Stimulated activated CD4-positive, alpha-beta T cell treated with anti-CD3 and anti-CD28 coated beads, Interleukin-1b, Interleukin-23, amount 100 ng/mL, for 24 hours (primary cell): ENCODE measurements at regions not wholly inside any gene's neighbourhood (a gene's known extent, or its start where the extent isn't known, plus 50 kb on each side); places are given as distances from the start of the nearest gene placed in this dataset.

Experiments
- DNase-seq, 4 experiments: peaks; one replicate each; pipeline ENCODE4 v3.0.0-alpha.2; 2020; ENCODE audit warnings: low read depth in 4 of 4, low spot score in 1 of 4

DNA sequence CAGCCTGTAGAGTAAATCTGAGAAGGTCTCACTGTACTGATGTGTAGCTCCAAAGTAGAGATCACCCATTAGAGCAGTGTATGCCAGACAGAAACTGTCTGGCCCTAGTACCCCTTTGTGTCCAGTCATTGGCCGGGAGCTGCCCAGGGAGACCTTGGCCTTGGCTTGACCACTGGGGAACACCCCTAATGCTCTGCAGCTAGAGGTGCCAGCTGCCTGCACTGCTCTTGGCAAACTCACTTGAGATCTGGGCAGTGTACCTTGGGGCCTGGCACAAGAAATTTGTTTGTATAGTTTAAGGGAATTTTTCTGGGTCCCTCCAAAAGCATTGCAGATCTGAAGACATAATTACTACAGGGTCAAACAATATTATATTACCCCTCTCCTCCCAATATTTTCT lies 78.7 kb upstream of the MPHOSPH6 start:
- DNase-seq: no peak

DNA sequence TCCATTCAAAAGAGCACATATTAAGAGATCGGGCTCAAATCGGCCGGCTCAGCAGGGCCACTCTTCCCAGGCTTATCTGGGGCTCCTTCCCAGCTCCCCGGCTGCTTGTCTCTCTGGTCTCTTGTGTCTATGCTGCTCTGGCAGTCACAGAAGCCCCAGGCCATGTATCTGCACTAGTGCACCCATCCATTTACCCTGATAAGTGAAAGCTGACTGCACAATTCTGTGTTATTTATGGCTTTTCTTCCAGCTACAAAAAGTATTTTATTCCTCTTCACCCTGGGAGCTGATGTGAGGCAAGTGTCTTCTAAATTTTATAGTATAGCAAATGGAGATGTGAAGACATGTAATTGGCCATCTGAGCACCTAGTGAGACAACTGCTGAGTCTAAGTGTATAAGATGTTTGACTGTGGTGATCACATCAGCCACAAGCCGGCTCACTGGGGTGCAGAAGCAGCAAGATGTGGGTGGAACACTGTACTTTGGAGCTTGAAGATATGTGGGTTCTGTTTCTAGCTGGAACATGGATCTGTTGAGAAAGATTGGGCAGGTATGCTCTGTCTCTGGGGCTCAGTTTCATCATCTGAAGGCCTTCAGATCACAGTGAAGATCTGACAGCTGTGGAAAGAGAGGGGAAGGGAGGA lies 78.1 kb upstream of the MPHOSPH6 start:
- DNase-seq: no peak

DNA sequence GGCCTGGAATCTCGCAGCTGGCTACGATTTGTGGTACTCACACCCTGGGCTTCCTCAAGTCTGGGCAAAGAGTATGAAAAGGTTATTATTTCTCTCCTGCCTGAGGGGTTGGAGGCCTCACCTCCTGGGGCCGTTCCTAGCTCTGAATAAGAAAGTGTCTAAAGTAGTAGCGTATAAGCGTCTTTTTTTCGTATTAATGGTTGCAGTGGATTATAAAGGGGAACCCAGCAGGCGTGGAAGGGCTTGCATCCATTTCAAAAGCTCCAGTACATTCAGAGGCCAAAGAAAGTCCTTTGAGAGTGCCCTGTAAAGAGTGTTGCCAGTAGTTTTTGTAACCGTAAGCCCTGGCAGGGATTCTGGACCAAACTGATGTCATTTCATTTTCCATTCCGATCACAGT lies 72.2 kb upstream of the MPHOSPH6 start:
- DNase-seq: no peak

DNA sequence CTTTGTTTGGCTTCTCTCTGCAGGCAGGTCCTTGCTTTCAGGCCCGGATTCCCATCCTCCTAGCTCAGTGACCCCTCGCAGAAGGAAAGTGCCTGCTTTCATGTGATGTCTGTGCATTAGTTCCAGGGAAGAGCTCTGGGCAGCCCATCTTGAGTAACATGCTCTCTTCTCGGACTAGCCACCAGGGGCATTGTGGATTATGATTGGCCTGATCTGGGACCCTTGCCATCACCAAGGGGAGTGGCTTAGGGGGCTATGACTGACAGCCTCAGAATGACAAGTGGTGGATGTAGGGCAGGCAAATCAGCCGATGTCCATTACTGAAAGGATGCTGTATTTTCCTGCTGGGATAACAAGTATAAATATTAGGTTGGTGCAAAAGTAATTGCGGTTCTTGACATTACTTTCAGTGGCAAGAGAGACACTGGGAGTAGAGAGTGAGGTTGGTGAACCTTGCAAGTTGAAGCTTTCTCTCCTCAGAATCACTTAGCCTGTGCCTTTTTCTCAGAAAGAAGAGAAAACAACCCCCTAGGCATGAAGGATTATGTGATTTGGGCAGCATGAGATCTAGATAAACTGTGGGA lies 71.5 kb upstream of the MPHOSPH6 start:
- DNase-seq: no peak

DNA sequence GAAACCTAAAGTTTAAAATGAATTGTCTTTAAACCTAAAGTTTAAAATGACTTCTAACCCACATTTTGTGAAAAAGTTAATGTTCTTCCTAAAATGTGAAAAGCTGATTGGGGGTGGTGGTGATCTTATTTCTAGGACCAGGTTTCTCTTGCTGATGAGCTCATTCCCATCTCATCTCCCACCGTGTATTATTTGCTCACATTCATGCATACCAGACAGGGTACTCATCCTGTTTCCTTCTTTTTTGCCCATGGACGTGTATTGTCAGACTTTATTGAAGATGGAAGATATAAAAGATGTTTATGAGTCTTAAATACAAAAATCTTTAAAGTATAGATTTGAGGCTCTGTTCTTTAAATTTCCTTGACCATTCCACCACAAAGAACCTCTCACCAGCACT lies 70.1 kb upstream of the MPHOSPH6 start:
- no peak for DNase-seq

DNA sequence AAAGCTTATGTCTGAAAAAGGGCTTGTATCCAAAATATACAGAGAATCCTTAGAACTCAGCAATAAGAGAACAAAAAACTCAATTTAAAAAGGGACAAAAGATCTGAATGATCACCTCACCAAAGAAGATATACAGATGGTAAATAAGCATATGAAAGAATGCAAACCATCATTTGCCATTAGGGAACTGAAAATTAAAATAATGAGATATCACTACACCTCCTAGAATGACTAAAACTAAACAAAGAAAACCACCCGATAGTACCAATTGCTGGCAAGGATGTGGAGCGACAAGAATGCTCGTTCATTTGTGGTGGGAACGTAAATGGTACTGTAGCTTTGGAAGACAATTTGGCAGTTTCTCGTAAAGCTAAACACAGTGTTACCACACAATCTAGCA lies 66.9 kb upstream of the MPHOSPH6 start:
- no peak for DNase-seq

DNA sequence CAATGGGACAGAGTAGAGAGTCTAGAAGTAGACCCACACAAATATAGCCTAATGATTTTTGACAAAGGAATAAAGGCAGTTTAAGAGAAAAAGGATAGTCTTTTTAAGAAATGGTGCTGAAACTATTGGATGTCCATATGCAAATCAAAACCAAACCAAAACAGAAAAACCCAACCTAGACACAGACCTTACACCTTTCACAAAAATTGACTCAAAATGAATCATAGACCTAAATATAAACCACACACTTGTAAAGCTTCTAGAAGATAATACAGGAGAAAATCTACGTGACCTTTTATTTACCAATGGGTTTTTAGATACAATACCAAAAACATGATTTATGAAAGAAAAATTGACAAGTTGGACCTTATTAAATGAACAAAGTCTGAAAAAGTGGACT lies 66.4 kb upstream of the MPHOSPH6 start:
- no peak for DNase-seq

DNA sequence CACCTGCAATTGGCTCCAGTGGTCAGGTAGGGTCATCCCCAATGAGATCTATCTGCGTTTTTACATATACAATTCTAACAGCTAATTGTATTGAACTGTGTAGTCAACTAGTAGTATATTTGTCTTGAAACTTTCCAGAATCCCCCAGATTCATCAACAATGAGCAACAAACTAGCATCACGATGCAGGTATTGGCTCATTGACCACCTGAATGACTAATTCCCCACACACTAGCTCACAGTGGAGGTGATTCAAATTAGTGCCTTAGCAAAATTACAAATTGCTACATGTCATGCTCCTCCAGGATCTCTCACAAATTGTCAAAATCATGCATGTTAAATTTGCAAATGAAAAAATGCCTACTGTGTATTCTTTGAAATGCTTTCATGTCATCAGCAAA lies 62.8 kb upstream of the MPHOSPH6 start:
- DNase-seq: no peak

DNA sequence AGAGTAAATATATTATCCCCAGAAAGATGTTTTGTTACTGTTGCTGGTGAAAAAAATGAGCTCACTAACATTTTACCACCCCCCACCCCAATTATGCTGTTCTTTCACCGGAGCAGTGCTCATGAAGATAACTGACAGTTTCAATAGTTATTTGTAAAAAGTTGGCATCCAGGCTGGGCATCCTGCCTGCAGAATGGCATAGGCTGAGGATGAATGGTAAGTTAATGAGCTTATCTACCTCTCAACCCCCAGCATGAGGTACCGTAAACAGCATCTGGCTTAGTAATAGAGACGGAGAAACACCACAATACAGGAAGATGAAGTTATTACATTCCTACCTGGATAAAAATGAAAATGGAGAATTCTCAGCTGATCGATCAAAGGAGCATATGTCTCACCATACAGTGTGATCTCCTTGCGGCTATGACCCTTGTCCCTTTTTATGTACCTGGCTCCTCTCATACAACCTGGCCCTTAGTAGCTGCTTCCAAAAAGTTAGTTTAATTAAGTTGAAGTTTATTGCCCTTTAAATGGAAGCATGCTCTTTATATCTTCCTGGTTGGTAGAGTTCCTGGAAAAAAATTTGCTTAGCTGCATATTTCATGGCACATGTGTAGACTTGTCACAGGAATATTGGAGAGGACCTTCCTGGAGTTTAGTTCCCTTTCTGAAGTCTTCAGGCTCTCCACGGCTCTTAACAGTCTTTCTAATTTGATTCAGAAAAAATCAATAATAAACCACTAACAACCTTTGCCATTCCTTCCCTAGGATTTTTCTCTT lies 61.2 kb upstream of the MPHOSPH6 start:
- DNase-seq: no peak

DNA sequence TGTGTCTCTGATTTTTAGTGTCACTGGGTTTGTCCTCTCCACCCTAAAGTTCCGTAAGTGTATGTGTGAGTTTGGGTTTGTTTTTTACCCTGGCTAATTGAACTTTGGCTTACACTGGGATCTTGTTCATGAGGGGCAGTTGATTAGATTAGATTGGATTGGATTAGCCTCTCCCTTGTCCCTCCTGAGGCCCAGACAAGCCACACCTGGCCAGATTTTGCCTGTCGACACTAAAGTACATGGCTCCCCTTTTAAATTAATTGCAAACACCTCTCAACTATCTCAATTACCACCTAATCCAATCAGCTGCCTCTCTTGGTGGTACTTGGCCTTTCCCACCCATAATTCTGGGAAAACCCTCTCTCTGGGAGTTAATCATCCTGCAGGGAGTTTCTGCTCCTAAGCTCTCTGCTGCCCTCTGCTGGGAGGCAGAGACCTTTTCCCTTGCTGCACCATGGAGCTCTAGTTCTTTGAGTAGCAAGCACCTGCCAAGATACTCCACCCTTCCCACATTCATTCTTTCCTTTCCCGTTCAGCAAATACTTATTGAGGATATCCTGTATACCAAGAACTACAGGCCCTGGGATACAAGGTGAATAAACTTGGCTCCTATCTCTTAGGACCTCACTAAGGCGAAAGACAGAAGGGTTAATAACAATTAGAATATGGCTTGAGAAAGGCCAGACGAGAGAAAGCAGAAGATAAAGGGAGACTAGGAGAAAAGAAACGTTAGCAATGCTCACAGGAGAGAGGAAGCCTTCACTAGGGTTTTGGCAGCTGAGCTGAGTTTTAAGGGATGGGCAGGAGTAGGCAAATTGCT lies 60.0 kb upstream of the MPHOSPH6 start:
- DNase-seq: peak; percentile 33 to 62 (median 49)

DNA sequence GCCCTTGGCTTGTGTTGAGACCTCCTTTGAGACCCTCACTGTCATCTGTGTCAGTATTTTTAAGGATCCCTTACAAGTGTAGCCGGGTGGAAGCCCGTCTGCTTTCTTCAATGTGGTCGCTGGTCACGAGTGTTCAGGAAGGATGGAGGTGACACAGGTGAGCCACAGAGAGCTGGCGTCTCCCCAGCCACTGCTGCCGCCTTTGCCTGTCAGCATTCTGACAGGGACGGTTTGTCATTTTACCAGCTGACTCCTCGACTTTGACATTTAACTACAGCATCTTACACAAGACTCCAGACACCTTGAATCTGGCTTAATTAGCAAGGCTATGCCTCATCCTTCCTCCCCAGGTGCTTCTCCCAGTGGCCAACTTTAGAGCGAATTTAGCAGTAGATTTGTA lies 56.3 kb upstream of the MPHOSPH6 start:
- no peak for DNase-seq

DNA sequence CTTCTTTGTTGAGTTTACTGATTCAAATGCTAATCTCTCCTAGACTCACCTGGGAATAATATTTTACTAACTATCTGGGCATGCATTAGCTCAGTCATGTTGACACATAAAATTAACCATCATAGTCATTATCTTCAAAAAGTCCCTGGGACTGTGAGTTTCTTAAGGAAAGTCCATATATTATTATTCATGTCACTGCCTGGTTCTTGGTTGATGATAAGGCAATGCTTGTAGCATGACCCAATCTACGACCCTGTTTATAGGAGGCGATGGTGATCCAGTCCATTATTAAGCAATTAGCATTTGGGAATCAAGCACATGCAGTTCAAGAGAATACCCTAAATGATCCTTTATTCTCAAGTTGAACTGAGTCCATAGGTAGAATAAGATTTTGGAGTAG lies 54.8 kb upstream of the MPHOSPH6 start:
- DNase-seq: no peak

DNA sequence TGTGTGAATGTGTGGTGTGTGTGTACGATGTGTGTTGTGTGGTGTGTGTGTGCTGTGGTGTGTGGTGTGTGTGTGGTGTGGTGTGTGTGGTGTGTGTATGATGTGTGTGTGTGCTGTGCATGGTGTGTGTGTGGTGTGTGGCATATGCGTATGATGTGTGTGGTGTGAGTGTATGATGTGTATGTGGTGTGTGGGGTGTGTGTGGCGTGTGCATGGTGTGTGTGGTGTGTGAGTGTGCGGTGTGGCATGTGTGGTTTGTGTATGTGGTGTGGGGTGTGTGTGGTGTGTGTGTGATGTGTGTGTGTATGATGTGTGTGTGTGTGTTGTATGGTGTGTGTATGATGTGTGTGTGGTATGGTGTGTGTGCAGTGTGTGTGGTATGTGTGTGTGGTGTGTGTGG lies 50.5 kb upstream of the MPHOSPH6 start:
- no peak for DNase-seq
